ENCODE measurements at regions not wholly inside any gene's neighbourhood (a gene's known extent, or its start where the extent isn't known, plus 50 kb on each side); places are given as distances from the start of the nearest gene placed in this dataset.

GRCh38 chr14:101351146-101351545 lies 210.1 kb upstream of the DIO3 start:
- no peak overlapping the region for H3K27ac ChIP-seq (ENCODE audit: low read depth, low read length, poor library complexity, severe bottlenecking)
- H3K9me3 ChIP-seq (ENCODE audit: low read depth, low read length, poor library complexity, severe bottlenecking): no peaks in the 10 kb centered on the region
- no peaks in the 10 kb centered on the region for H3K36me3 ChIP-seq (ENCODE audit: insufficient read depth, low read length, poor library complexity, severe bottlenecking)
- H3K4me3 ChIP-seq (ENCODE audit: low read depth, low read length, poor library complexity, severe bottlenecking): no peak overlapping the region
- intact Hi-C loops (cut with micrococcal nuclease; ENCODE audit: unreplicated experiment): no loop called here
- H3K27me3 ChIP-seq (replicated peaks; ENCODE audit: insufficient read depth, low read depth, low read length, poor library complexity): no peaks in the 10 kb centered on the region
- DNase-seq (ENCODE audit: low spot score): no peak
- POLR2A ChIA-PET (ENCODE audit: low non-redundant PET): no interaction called here
- TF ChIP-seq EZH2 (IDR thresholded peaks at IDR 0.05; ENCODE audit: borderline replicate concordance, low read depth, low read length, poor library complexity, severe bottlenecking): no peak
- TF ChIP-seq, protein P1, sequence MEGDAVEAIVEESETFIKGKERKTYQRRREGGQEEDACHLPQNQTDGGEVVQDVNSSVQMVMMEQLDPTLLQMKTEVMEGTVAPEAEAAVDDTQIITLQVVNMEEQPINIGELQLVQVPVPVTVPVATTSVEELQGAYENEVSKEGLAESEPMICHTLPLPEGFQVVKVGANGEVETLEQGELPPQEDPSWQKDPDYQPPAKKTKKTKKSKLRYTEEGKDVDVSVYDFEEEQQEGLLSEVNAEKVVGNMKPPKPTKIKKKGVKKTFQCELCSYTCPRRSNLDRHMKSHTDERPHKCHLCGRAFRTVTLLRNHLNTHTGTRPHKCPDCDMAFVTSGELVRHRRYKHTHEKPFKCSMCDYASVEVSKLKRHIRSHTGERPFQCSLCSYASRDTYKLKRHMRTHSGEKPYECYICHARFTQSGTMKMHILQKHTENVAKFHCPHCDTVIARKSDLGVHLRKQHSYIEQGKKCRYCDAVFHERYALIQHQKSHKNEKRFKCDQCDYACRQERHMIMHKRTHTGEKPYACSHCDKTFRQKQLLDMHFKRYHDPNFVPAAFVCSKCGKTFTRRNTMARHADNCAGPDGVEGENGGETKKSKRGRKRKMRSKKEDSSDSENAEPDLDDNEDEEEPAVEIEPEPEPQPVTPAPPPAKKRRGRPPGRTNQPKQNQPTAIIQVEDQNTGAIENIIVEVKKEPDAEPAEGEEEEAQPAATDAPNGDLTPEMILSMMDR (conservative IDR thresholded peaks at IDR 0.05; ENCODE audit: low read depth, low read length): no peak
- H3K4me1 ChIP-seq (ENCODE audit: insufficient read depth, low read length, poor library complexity, severe bottlenecking): no peaks in the 10 kb centered on the region
- CTCF ChIA-PET: no interaction called here
- BruUV-seq (replicated peaks): no TSS peak

DNA sequence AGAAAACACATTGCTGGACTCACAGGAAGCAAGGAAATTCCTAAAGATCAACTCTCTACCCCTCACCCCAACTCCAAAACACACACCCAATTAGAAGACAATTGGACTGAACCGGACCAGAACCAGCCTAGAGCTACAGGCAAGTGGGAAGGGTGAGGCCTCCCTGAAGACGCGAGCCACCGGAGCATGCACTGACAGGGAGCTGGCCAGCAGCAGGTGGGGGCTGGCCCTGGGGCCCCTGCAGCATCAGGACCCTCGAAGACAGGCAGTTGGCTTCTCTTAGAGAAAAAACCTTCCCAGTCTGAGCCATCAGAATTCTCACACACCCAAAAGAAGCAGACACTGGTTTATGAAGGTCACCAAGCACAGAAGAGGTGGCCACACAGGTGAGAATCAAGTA lies 209.5 kb upstream of the DIO3 start:
- H3K36me3 ChIP-seq (ENCODE audit: insufficient read depth, low read length, poor library complexity, severe bottlenecking): no peaks in the 10 kb centered on the region
- H3K27ac ChIP-seq (ENCODE audit: low read depth, low read length, poor library complexity, severe bottlenecking): no peak overlapping the region
- intact Hi-C loops (cut with micrococcal nuclease; ENCODE audit: unreplicated experiment): no loop called here
- no peak for TF ChIP-seq EZH2 (IDR thresholded peaks at IDR 0.05; ENCODE audit: borderline replicate concordance, low read depth, low read length, poor library complexity, severe bottlenecking)
- TF ChIP-seq, protein P1 (conservative IDR thresholded peaks at IDR 0.05; ENCODE audit: low read depth, low read length): no peak
- no peak for DNase-seq (ENCODE audit: low spot score)
- no peaks in the 10 kb centered on the region for H3K27me3 ChIP-seq (replicated peaks; ENCODE audit: insufficient read depth, low read depth, low read length, poor library complexity)
- no peaks in the 10 kb centered on the region for H3K4me1 ChIP-seq (ENCODE audit: insufficient read depth, low read length, poor library complexity, severe bottlenecking)
- H3K4me3 ChIP-seq (ENCODE audit: low read depth, low read length, poor library complexity, severe bottlenecking): no peak overlapping the region
- no peaks in the 10 kb centered on the region for H3K9me3 ChIP-seq (ENCODE audit: low read depth, low read length, poor library complexity, severe bottlenecking)
- ChIA-PET CTCF (no interaction called here), POLR2A (ENCODE audit: low non-redundant PET) (no interaction called here)
- no TSS peak for BruUV-seq (replicated peaks)

DNA sequence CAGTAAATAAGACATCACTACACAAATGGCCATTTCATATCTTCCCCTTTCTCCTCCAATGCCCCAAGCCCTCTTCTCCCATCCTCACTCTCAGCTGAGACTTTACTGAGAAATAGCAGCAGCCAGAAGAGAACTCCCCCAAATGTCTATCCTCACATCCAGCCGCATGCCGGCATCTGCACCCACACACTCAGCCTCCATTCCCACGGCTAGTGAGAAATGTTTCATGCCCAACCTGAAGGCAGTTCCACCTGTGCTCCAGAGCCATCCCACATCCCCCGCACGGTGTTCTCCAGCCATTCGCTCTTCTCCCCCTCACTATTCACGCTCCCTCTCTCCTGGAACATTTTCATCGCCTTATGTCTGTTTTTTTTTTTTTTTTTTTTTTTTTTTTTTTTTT lies 208.7 kb upstream of the DIO3 start:
- CTCF ChIA-PET: no interaction called here
- BruUV-seq (replicated peaks): no TSS peak
- Histone ChIP-seq H3K9me3 (ENCODE audit: low read depth, low read length, poor library complexity, severe bottlenecking) (no peaks in the 10 kb centered on the region), H3K27me3 (replicated peaks; ENCODE audit: insufficient read depth, low read depth, low read length, poor library complexity) (no peaks in the 10 kb centered on the region), H3K4me1 (ENCODE audit: insufficient read depth, low read length, poor library complexity, severe bottlenecking) (no peaks in the 10 kb centered on the region), H3K4me3 (ENCODE audit: low read depth, low read length, poor library complexity, severe bottlenecking) (no peak overlapping the region), H3K27ac (ENCODE audit: low read depth, low read length, poor library complexity, severe bottlenecking) (no peak overlapping the region), H3K36me3 (ENCODE audit: insufficient read depth, low read length, poor library complexity, severe bottlenecking) (no peaks in the 10 kb centered on the region)
- POLR2A ChIA-PET (ENCODE audit: low non-redundant PET): no interaction called here
- no peak for DNase-seq (ENCODE audit: low spot score)
- no peak for TF ChIP-seq EZH2 (IDR thresholded peaks at IDR 0.05; ENCODE audit: borderline replicate concordance, low read depth, low read length, poor library complexity, severe bottlenecking)
- TF ChIP-seq, protein P1 (conservative IDR thresholded peaks at IDR 0.05; ENCODE audit: low read depth, low read length): no peak
- intact Hi-C loops (cut with micrococcal nuclease; ENCODE audit: unreplicated experiment): no loop called here

Measured in A673 (cell line).